ENCODE measurements at regions not wholly inside any gene's neighbourhood (a gene's known extent, or its start where the extent isn't known, plus 50 kb on each side); places are given as distances from the start of the nearest gene placed in this dataset.
A peak's percentile ranks its signal among the peaks of the same experiment; 100 is the strongest.

DNA sequence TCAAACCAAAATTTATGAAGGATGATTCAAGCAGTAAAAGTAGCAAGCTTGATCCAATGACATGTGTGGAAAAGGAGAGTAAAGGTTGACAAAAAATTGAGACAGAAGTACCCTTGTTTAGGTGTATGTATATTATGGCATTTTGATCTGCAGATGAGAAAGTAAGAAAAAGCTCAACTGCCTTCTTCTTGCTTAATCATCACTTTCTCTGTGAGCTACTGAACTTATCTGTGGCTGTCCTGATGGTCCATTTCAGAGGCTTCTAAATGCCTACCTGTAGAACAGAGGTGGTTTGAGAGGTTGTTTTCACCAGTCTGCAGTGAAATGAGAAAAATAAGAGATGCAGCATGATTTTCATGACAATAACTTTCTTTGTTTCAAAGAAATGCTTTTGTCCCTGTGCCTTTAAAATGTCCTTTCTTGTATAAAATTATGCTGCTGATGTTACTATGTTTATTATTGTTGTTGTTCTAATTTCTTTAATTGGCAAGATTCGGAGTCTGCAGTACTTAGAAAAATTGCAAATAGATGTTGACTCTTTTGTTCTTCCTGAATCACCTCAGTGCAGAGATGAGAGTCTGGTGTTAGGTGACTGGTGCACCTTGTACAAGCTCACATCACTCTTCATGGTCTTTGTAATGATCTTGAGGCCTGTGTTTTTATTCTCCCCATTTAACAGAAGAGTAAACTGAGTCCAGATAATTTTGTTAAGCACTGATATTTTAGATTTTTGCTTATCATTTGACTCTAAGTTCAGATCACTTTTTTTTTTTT is 821.9 kb downstream of the VRK1 start:
- DNase-seq, result no peak

DNA sequence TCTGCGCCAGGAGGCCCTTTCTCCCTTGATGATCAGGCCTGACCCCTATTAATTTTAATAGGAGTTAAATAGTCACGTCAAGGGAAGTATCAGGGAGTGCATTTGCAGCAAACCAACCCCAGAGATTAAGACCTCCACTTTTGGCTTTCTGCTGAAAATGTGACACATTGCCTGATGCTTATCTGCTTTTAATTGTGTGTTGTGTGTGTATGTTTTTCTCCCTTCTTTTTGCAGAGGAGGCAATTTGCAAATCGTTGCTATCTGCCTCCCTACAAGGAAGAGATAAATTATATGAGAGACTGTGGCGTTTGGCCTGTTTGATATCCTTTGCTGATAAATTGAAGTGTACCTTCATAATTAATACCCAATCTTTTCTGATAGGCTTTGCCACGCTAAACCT is 822.9 kb downstream of the VRK1 start:
- DNase-seq, result no peak

DNA sequence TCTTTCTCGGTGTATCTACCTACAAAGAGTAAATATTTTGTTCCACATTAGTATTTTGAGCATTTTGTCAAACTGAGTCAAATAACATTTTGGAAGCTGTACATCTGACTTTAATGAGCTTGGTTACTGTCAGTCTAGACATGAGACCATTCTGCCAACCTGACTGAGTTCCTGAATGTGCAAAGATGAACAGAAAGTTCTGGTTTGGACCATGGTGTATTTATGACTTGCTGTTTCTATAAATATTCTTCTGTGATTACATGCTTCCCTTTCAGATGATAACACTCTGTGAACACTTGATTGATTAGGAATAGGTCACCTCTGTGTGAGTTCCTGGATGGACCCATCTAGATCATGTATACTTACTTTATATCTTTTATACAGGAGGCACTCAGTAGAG is 827.8 kb downstream of the VRK1 start:
- DNase-seq, result no peak

DNA sequence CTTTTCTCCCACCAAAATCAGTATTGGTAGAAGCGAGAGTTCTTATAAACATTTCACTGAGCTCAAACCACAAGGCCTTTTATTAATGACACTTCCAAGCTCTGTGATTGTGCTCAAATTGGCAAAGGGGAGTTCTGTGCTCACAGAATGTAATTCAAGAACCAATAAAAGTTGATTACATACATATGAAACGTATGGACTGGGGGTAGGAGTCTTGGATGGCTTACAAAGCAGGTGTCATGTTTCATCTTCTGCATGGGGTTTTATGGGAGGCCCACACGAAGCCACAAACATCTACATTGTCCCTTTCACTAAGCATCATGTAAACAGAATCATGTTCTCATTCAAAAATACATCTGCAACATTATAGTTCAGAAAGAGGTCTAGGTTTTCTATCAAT is 828.3 kb downstream of the VRK1 start:
- no peak for DNase-seq

DNA sequence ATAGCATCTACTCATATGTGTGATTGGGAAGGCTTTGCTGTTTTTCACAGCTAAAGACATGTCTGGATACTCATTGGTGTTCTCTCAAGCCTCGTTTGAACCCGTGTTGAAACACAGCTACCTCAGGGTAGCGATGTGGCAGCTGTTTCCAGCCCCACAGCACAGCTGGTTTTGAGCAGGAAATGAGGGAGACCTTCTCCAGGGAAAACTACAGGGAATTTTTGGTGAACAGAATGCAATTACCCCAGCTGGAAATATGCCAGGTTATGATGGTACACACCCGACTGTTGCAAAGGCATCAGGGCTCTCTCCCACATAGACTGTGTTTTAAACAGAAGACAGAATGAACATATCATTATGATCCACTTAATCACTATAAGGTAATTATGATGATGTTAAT is 828.9 kb downstream of the VRK1 start:
- no peak for DNase-seq

DNA sequence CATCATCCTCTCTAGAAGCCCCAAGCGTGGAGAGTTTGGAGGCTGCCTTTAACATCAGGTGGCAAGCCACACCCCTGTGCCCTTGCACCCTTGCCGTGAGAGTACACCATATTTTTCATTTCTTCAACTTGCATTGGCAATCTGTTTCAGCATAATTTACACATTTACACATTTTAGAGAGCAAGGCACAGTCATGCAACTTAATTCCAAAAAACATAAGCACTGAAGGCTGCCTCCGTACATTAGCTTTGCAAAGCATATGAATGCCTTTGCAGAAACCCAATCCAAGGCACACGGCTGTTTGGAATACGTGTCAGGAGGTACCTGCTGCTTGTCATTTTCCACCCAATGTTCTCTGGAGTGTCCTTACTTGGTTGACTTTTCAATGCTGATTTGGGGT is 833.1 kb downstream of the VRK1 start:
- DNase-seq, result no peak

DNA sequence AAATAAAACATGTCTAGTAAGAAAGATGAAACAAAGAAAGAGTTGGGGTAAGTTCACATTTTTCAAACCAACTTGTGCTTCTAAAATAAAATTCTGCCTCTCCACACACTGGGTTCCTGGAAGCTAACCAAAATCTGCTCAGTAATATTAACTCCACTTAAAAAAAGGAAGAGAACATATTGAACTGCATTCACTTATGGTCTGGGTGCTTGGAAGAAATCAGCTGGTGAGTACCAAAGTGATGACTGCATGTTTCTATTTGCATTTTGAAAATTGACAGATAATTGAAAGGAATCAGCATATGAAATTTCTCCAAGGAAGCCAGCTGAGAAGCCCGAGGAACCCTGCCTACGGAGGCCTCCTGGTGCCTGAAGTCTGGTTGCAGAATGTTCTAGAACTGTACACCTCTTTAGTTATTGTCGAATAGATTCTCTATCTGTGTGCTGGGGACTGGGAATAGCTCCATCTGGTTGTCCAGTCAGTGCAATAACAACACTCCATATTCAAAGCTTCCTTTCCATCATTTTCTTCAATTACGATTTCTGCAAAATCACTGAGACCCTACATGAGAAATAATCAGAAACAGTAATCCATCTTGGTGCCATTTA is 836.1 kb downstream of the VRK1 start:
- no peak for DNase-seq

DNA sequence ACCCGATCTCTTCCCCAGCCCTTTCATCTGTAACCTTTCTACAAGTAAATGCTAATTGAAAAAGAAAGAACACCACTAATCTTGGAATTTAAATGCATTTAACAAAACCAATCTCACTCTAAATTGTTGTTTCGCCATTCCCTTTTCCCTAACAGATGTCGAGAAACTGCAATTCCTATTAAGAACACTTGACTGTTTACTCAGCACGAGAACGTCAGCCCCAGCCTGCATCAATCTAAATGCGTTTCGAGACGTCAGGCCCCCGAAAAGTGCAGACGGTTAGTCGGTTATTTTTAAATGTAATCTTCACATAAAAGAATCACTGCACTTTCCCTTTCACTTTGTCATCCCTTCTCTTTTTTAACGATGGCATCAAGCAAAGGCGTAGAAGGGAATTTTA is 837.6 kb downstream of the VRK1 start:
- no peak for DNase-seq

DNA sequence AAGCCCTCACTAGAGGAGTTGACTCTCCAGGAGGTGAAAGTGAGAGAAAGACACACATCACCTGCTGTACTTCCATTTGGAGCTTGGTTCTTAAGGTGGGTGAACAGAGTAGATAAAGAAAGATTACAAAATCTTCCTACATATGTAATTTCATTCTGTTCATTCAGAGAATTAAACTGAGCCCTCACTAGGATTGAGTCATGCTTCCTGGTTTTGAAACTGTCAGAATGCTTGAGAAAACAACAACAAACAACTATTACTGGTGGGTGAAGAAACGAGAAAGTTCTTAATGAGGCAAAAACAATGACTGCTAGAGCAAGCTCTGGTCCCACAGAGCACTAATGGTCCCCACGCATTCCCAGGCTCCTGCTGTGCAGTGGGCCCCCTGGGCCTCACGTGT is 841.7 kb downstream of the VRK1 start:
- DNase-seq, result no peak

DNA sequence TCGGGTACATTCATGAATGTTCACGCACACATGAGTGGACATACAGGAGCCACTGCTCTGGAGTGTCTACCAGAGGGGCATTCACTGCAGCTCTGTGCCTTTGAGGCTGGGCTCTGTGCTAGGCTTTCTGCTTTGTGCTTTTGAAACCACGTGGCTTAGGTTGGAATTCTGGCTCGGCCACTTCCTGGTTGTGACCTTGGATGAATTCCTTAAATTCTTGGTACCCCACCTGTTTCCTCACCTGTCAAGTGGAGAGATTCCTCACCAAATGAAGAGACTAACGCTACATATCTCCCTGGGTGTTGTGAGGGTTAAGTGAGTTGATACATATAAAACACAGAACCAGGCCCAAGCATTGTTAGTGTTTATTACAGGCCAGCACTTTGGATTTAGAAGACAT is 842.8 kb downstream of the VRK1 start:
- no peak for DNase-seq

DNA sequence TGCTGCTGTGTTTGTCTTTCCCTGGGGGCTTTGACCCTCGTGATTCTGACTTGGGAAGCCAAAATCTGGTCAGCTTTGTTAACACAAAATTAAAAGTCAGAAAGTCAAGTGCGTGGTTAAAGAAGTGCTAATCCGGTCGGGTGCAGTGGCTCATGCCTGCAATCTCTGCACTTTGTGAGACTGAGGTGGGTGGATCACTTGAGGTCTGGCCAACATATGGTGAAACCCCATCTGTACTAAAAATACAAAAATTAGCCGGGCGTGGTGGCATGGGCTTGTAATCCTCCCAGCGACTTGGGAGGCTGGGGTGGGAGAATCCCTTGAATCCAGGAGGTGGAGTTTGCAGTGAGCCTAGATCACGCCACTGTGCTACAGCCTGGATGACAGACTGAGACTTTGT is 844.6 kb downstream of the VRK1 start:
- no peak for DNase-seq

DNA sequence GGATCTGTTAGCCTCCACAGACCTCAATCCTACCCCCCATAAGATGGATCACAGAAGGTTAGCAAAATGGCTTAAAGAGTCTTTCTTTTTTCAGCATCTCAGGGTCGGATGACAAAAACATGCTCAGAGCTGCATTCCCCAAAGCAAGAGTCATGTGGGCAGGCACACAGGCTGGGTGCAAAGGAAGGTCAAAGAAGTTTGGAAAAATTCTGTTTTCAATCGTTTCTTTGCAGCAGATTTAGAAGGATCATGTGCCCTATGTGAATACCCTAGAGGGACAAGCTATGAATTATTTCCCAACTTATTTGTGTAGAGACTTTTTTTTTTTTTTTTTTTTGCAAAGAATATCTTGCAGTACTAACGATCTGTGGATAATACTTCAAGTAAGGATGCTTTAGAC is 845.4 kb downstream of the VRK1 start:
- no peak for DNase-seq

DNA sequence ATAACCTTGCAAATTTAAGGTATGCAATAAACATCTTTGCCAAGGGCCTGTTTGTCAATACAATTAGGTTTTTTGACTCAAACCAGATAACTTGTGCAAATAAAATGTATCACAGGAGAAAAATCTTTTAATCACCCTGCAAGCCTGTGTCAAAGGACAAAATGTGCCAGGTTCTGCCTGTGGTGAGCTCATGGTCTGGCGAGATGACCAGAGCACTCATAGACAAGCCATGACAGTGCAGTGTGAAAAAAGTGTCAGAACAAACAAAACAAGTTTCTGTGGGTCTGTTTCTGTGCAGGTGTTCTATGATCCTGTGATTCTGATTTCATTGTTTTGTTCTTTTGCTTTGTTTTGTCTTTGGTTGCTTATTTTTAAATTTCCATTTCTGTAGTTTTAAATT is 847.2 kb downstream of the VRK1 start:
- no peak for DNase-seq

DNA sequence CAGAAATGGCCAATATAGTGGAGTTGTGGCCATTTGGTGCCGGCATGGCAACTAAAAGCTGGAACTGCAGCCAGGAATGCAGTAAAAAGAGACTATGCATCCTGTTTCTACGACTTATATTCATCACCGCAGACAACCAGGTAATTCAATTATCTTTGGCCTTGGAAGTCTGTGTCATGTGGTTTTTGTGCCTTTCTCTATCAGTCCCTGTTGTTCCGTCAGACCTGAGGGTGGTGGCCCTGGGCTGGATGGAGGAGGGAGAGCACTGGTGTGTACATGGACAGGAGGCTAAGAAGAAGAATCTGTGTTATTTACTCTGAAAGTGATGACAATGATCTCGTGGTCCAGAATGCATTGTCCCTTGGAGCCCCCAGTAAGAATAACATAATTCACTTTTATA is 852.6 kb downstream of the VRK1 start:
- DNase-seq, result no peak

DNA sequence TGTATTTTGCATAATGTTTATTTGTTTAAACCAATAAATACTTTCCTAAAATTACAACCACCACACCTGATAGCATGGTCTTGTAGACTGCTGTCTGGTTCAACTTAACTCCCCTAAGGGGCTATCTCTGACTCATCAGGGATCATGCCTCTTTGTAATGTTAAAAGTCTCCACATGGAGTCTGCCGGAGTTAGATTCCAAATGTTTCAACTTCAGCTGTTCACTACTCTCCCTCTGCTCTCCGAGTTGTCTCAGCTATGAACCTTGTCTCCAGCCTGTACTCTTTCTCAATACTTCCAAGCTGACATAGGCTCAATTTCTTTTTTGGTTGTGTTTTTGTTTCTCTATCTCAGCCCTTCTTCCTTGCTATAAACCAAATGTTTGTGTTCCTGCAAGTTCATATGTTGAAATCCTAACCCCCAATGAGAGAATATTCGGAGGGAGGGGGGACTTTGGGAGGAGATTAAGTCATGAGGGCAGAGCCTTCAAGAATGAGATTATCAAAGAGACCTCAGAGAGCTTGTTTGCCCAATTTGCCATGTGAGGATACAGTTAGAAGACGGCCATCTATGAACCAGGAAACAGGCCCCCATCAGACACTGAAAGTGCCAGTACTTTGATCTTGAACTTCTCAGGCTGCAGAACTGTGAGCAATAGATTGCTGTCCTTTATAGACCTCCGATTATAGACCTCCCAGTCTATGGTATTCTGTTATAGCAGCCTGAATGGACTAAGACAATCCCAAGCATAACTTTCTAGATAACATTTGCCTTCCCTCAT is 858.2 kb downstream of the VRK1 start:
- DNase-seq, result no peak

DNA sequence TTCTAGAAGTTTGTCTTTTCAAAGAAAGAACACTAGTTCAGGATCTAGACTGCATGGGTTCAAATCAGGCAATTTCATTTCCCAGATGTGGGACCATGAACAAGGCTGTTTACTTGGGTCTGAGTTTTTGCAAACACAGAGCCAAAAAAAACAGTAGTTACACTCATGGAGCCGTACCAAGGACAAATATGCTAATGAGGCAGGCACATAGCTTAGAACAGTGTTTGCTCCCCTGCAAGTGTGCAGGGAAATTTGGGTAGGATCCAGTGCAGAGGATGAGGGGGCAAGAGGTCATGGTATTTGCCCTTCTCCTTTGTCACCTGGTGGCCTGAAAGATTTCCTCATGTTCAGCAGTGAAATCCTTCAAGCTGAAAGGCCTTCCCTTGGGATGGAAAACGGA is 860.4 kb downstream of the VRK1 start:
- DNase-seq, result no peak

DNA sequence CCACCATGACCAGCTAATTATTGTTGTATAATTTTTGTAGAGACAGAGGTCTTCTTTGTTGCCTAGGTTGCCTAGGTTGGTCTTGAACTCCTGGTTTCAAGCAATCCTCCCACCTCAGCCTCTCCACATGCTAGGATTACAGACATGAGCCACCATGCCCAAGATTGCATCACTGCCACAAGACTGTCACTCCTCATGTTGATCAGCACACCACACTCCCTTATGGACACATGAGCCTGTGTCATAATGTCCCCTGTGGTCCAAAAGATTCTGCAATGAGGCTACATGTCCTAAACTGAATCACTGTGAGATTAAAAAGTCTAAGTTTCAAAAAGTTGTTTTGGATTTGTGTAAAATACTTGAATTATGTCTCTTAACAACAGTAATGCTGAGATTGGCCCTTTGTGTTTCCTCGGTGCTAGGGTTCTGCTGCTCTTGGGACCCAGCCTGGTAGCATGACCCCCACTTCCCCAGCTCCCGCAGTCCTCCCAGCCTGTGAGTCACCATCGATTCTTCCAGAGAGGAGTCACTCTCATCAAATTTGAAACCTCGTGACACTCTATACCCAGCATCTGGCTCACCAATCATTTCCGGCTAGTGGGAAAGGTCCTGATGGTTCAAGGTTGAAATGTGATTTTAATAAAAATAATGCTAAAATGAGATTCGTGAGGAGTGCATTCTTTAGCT is 890.9 kb downstream of the VRK1 start:
- peak; percentile 61 for DNase-seq

DNA sequence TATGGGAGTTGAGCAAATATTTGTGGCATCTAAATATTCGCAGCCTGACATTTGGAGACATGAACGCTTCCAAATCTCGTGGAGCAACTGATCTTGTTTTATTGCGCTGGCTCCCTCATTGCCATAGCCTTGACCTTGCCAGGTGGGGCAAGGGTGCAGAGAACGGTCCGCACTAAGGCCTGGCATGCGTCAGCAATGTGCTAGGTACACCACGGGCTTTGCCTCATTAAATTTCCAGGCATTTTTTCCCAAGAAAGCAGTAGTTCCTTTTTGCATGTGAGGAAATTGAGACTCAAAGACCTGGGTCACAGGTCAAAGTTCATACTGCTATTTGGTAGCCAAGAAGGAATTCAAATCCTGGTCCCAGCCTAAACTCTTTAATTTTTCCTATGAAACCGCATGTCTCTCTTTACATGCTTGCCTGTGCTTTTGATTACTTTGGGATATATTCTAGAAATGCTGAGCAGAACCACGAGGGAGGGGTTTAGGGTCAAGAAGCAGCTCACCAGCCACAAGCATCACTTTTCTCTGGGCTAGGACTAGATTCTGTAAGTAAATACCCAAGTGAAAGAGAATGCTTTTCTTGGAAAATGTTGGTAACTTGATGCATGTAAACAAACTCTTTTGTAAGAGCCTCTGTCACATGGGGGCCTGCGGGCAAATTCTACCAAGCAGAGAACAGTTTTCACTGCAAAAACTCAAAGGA is 891.6 kb downstream of the VRK1 start:
- no peak for DNase-seq

DNA sequence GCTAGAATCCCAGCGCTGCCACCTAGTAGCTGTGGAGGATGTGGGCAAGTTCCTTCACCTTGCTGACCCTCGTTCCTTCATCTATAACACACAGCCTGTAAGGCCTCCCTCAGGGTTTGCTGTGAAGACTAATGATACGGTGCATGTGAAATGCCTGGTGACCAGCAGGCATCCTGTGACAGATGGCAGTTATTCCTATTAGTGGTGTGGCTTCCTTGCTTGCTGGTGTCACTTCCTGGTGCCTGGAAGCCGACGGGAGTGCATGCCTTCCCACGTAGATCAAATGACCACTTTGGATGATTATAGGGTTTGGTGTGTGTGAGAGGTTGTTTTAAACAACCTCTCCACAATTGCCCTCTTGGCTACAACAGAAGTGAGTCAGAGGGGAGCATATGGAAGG is 894.9 kb downstream of the VRK1 start:
- no peak for DNase-seq

DNA sequence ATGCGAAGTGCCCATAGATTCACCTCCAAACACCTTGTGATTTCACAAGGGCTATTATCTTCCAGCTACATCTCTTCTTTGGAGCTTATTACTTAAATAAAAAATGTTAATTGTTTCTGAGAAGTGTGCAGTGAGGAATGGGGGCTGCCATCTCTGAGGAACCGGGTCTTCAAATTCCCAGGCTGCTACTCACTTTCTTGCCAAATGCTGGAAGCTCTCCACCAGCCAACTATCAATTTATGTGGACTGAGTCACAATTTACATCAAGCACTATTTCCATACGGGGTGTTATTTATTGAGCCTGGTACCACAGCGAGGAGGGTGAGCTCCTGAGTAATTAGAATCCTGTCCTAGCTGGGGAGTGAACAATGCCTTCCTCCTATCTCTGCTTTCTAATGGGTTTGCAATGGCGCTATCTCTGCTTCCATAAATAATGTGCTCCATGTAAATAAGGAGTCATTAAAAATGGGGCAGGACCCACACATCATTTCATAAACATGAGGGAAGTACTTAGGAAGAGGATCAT is 898.3 kb downstream of the VRK1 start:
- peak; percentile 7 for DNase-seq

DNA sequence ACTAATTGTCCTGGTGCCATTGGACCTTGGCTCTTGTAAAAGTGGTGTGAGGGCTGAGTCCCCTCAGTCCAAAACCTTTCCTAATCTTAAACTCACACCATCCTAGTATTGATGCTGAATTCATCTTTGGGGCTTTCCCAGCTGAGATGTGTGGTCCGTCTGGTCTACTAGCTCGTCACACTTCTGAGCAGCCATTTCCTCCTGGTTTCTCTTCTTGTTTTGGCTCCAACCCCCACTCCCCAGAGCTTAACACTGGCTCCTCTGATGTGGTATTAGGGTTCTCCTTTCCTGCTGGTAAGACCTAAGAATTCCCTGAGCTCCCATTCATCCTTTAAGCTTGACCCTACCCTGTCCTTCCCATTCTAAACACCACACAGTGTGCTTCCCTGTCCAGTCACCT is 900.6 kb downstream of the VRK1 start:
- no peak for DNase-seq

DNA sequence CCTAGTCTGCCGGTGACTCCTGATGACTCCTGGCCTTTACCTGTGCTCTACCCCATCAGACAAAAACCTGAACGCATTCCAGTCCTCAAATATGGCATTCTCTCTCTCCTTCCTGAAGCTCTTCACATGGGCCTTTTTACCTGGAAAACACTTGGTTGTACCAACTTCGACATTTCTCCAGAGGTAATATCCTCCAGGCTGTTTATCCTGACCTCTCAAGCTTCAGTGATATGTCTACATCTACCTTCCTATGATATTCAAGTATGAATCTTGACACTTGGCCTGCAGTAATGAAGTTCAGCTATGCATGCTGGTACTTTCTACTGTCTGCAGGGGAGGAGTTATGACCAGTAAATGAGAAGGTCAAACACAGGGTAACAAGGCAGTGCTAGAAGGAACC is 901.8 kb downstream of the VRK1 start:
- no peak for DNase-seq

Data from fibroblast of upper back skin (primary cell).